IMR-90 (cell line): ENCODE measurements at regions not wholly inside any gene's neighbourhood (a gene's known extent, or its start where the extent isn't known, plus 50 kb on each side); places are given as distances from the start of the nearest gene placed in this dataset.

Experiments
- CHD1 ChIP-seq: IDR thresholded peaks from 2 replicates; pipeline ENCODE4 v1.6.1; 2012; ENCODE audit warnings: low read depth, low read length, improper control_type of control experiment
- CTCF ChIP-seq: conservative IDR thresholded peaks from 2 replicates; pipeline ENCODE4 v1.5.1; 2012; ENCODE audit warnings: mild to moderate bottlenecking, low read depth, low read length, improper control_type of control experiment
- ELK1 ChIP-seq: fragments of 150-350 bp; IDR thresholded peaks from 2 replicates; pipeline ENCODE4 v1.6.1; 2016; ENCODE audit warnings: low read depth, mild to moderate bottlenecking, low read length, moderate library complexity, borderline replicate concordance
- FOS ChIP-seq: fragments of 150-350 bp; IDR thresholded peaks from 2 replicates; pipeline ENCODE4 v1.6.1; 2016; ENCODE audit warnings: low read depth, low read length
- MXI1 ChIP-seq: IDR thresholded peaks from 2 replicates; pipeline ENCODE4 v1.6.1; 2012; ENCODE audit warnings: low read depth, mild to moderate bottlenecking, low read length, moderate library complexity, borderline replicate concordance
- POLR2A ChIP-seq: IDR thresholded peaks from 2 replicates; pipeline ENCODE4 v1.6.1; 2012; ENCODE audit warnings: mild to moderate bottlenecking, low read depth, low read length
- RCOR1 ChIP-seq: IDR thresholded peaks from 2 replicates; pipeline ENCODE4 v1.6.1; 2012; ENCODE audit warnings: mild to moderate bottlenecking, low read length, improper control_type of control experiment; ENCODE audit not compliant: insufficient replicate concordance
- RFX5 ChIP-seq: IDR thresholded peaks from 2 replicates; pipeline ENCODE4 v1.8.0; 2012; ENCODE audit warnings: low read depth, mild to moderate bottlenecking, low read length, moderate library complexity
- SMC3 ChIP-seq: fragments of 150-350 bp; IDR thresholded peaks from 2 replicates; pipeline ENCODE4 v1.6.1; 2016; ENCODE audit warnings: low read depth, mild to moderate bottlenecking, antibody characterized with exemption, low read length, moderate library complexity
- USF2 ChIP-seq: fragments of 150-350 bp; IDR thresholded peaks from 2 replicates; pipeline ENCODE4 v1.6.1; 2017; ENCODE audit warnings: mild to moderate bottlenecking, antibody characterized with exemption, low read length, low read depth

- TF ChIP-seq CTCF (no peak), FOS (no peak), POLR2A (no peak), RCOR1 (no peak), RFX5 (no peak), ELK1 (no peak), SMC3 (no peak), MXI1 (no peak), USF2 (no peak), CHD1 (no peak)
Observed at GRCh38 chr1:104190821-104191220, 441.1 kb downstream of the AMY1C start.
